NB4 (cell line): ENCODE measurements at regions not wholly inside any gene's neighbourhood (a gene's known extent, or its start where the extent isn't known, plus 50 kb on each side); places are given as distances from the start of the nearest gene placed in this dataset.

ENCODE experiments used
- POLR2A ChIP-seq: IDR thresholded peaks from 2 replicates; pipeline ENCODE4 v1.6.1; 2011; ENCODE audit warnings: mild to moderate bottlenecking; ENCODE audit not compliant: insufficient read length; ENCODE audit errors: extremely low read depth
- TF ChIP-seq, protein P1 (sequence below): IDR thresholded peaks from one replicate; pipeline ENCODE4 v1.5.1; 2012; ENCODE audit warnings: low read depth, low read length
- TF ChIP-seq, protein P2 (sequence below): IDR thresholded peaks from 2 replicates; pipeline ENCODE4 v1.6.1; 2011; ENCODE audit warnings: low read depth, low read length

DNA sequence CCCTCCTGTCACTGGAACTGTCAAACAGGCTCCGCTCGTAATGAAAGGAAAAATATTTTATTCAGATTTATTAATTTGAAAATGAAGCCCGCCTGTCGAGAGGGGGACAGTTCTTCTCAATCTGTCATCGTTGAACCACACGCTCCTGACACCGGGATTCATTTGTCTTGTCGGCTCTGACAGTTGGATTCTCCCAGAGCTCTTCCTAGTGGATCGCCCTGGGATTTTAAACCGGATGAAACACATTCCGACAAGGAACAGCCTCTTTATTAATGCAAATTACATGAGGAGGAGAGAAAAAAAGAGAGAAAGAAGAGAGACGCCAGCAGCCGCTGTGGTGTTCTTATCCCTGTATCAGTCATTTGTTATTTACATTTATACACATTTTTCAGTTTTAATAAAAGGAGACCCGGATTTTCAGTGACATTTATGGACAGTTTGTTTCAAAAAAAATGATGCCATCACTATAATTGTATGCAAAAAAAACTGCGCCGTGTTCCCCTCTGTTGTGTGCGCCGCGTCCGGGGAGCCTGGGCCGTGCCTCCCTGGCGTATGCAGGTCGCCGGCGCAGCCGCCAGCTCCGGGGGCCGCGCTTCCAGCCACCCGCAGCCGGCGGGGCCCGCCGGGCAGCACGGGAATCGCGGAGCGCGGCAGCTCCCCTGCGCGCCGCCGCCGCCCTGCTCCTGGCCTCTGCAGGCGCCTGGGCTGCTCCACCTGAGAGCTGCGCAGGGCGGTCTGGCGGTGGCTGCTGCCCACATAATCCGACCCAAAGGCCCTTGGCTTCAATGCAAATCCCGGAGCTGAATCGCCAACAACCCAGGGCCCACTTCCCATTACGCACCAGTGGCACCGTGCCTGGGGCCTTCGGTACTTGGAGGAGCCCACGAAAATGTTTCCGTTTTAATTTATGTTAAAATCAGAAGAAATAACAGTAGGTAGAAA, 237.9 kb upstream of the PBX1 start:
- TF ChIP-seq POLR2A: no peak
- TF ChIP-seq, protein P1, sequence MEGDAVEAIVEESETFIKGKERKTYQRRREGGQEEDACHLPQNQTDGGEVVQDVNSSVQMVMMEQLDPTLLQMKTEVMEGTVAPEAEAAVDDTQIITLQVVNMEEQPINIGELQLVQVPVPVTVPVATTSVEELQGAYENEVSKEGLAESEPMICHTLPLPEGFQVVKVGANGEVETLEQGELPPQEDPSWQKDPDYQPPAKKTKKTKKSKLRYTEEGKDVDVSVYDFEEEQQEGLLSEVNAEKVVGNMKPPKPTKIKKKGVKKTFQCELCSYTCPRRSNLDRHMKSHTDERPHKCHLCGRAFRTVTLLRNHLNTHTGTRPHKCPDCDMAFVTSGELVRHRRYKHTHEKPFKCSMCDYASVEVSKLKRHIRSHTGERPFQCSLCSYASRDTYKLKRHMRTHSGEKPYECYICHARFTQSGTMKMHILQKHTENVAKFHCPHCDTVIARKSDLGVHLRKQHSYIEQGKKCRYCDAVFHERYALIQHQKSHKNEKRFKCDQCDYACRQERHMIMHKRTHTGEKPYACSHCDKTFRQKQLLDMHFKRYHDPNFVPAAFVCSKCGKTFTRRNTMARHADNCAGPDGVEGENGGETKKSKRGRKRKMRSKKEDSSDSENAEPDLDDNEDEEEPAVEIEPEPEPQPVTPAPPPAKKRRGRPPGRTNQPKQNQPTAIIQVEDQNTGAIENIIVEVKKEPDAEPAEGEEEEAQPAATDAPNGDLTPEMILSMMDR: no peak
- TF ChIP-seq, protein P2, sequence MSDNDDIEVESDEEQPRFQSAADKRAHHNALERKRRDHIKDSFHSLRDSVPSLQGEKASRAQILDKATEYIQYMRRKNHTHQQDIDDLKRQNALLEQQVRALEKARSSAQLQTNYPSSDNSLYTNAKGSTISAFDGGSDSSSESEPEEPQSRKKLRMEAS: no peak
